GM19328 (cell line): ENCODE measurements at regions not wholly inside any gene's neighbourhood (a gene's known extent, or its start where the extent isn't known, plus 50 kb on each side); places are given as distances from the start of the nearest gene placed in this dataset.

Source experiments
- ATAC-seq: cut with Tn5 transposase; IDR thresholded peaks from one replicate; pipeline ENCODE4 v1.9.1; 2021; ENCODE audit warnings: mild to moderate bottlenecking, moderate library complexity; ENCODE audit not compliant: unreplicated experiment

GRCh38 chr1:170219163-170219562 lies 73.4 kb downstream of the NTMT2 start:
- ATAC-seq: no peak

- no peak for ATAC-seq
Measured at GRCh38 chr1:170221031-170221430, 75.3 kb downstream of the NTMT2 start.

- ATAC-seq: no peak
Measured at GRCh38 chr1:170221495-170221894, 75.7 kb downstream of the NTMT2 start.

- no peak for ATAC-seq
Measured at GRCh38 chr1:170224469-170224868, 78.7 kb downstream of the NTMT2 start.

- no peak for ATAC-seq
Measured at GRCh38 chr1:170225781-170226530, 80.2 kb downstream of the NTMT2 start.

- ATAC-seq: no peak
Measured at GRCh38 chr1:170226767-170227166, 81.0 kb downstream of the NTMT2 start.

GRCh38 chr1:170230323-170230722 lies 84.6 kb downstream of the NTMT2 start:
- ATAC-seq: no peak

GRCh38 chr1:170231662-170232061 lies 85.9 kb downstream of the NTMT2 start:
- no peak for ATAC-seq

- no peak for ATAC-seq
Measured at GRCh38 chr1:170238704-170239391, 93.1 kb downstream of the NTMT2 start.

- no peak for ATAC-seq
Measured at GRCh38 chr1:170239445-170239844, 93.7 kb downstream of the NTMT2 start.

- ATAC-seq: peak; percentile 94
Measured at GRCh38 chr1:170240409-170240808, 94.7 kb downstream of the NTMT2 start.

GRCh38 chr1:170241266-170241851 lies 95.6 kb downstream of the NTMT2 start:
- no peak for ATAC-seq

GRCh38 chr1:170247751-170248521 lies 102.2 kb downstream of the NTMT2 start:
- ATAC-seq: no peak

GRCh38 chr1:170250531-170251276 lies 104.9 kb downstream of the NTMT2 start:
- no peak for ATAC-seq

GRCh38 chr1:170252851-170253579 lies 107.3 kb downstream of the NTMT2 start:
- ATAC-seq: no peak

- ATAC-seq: no peak
Measured at GRCh38 chr1:170254371-170254770, 108.6 kb downstream of the NTMT2 start.

GRCh38 chr1:170261669-170262068 lies 115.9 kb downstream of the NTMT2 start:
- ATAC-seq: no peak

- ATAC-seq: no peak
Measured at GRCh38 chr1:170262276-170262939, 116.6 kb downstream of the NTMT2 start.

GRCh38 chr1:170265234-170265633 lies 119.5 kb downstream of the NTMT2 start:
- no peak for ATAC-seq
